Stomach (tissue), 8 donors: ENCODE measurements at regions not wholly inside any gene's neighbourhood (a gene's known extent, or its start where the extent isn't known, plus 50 kb on each side); places are given as distances from the start of the nearest gene placed in this dataset.

Source experiments
- DNase-seq, 2 donors: peaks; one replicate each; pipeline versions ENCODE4 v3.0.0 to v3.0.0-alpha.2; 2013 to 2019
- H3K27ac ChIP-seq, 5 donors: fragments of 200-600 bp in 4 of 5; sonication (generic) in 4 of 5; one replicate each; pipeline ENCODE4 v1.5.1; 2013 to 2019; ENCODE audit warnings: mild to moderate bottlenecking in 1 of 5, moderate library complexity in 1 of 5
- H3K27me3 ChIP-seq, 3 donors: fragments of 200-600 bp; sonication (generic); one replicate each; pipeline ENCODE4 v1.5.1; 2017 to 2019; ENCODE audit warnings: mixed run types in 1 of 3
- H3K36me3 ChIP-seq, 4 donors: fragments of 200-600 bp; sonication (generic); 1 replicate in 3 of 4; 2 replicates in 1 of 4; pipeline ENCODE4 v1.5.1; 2016 to 2019
- H3K4me1 ChIP-seq, 4 donors: fragments of 200-600 bp; sonication (generic); one replicate each; pipeline ENCODE4 v1.5.1; 2016 to 2019
- H3K4me3 ChIP-seq, 4 donors: fragments of 200-600 bp; sonication (generic) in 3 of 4; one replicate each; pipeline ENCODE4 v1.5.1; 2016 to 2019; ENCODE audit warnings: mild to moderate bottlenecking in 1 of 4
- H3K9me3 ChIP-seq, 4 donors: fragments of 200-600 bp; sonication (generic); one replicate each; pipeline ENCODE4 v1.5.1; 2016 to 2019
- CTCF ChIP-seq, 7 experiments: fragments of 450-650 bp in 4 of 7; fragments of 200-600 bp in 3 of 7; sonication (generic) in 3 of 7; IDR thresholded peaks; one replicate each; pipeline ENCODE4 v1.5.1; 2016 to 2019; ENCODE audit warnings: antibody characterized with exemption in 7 of 7, control low read depth in 2 of 7, mild to moderate bottlenecking in 1 of 7
- EP300 ChIP-seq: sonication (generic); formaldehyde crosslinking; IDR thresholded peaks from one replicate; pipeline ENCODE4 v1.6.1; 2017; ENCODE audit warnings: antibody characterized with exemption
- POLR2A ChIP-seq, 4 donors: fragments of 450-650 bp; IDR thresholded peaks; one replicate each; pipeline ENCODE4 v1.6.1; 2016; ENCODE audit warnings: antibody characterized with exemption in 4 of 4, control low read depth in 2 of 4, mild to moderate bottlenecking in 1 of 4, moderate library complexity in 1 of 4
- POLR2AphosphoS5 ChIP-seq, 3 donors: sonication (generic); formaldehyde crosslinking; IDR thresholded peaks; one replicate each; pipeline ENCODE4 v1.6.1; 2016; ENCODE audit warnings: antibody characterized with exemption in 3 of 3
- WGBS, 5 donors: extraction: QIAGEN DNeasy Blood & Tissue Kit in 3 of 5; methylation state at CpG; one replicate each; pipeline versions ENCODE4 v1.1.5 to v1.1.7; 2013 to 2018; 5-methylcytosine and 5-hydroxymethylcytosine counted together
- intact Hi-C: fragments of 100-400 bp; cut with DNase I; formaldehyde crosslinking; loops from one replicate; pipeline ENCODE4 v1.15.1; 2023; ENCODE audit warnings: low total_unique reads
- donor health status: healthy with polysubstance abuse.
- donor health status: Bipolar disorder and iron deficiency.
- donor health status: healthy.

DNA sequence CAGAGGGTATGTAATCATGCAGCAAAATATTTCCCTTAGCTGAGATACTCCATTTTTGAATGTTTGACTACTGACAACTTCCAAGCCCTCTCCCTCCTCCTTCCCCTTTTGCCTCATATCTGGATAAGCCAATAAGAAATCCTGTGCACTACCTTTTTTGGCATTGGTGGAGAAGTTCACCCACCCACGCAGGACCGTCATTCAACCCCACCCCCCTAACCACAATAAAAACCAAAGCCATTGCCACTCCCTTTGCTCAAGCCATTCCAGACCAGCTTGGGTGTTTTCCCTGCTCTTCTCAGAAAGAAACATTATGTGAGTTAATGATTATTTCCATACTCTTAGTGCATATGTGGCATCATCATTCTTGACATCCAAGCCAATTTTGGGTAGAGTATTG is 176.7 kb downstream of the PTPN11 start:
- no peak for DNase-seq
- H3K36me3 ChIP-seq: no peaks in the 10 kb centered on the region
- WGBS, 5 donors: 37 to 68% (median 48%) methylated on average over 2 of the region's 2 CpGs
- H3K27ac ChIP-seq: no peak overlapping the region
- no peak for TF ChIP-seq POLR2A (IDR thresholded peaks at IDR 0.05)
- no peak for TF ChIP-seq POLR2AphosphoS5 (IDR thresholded peaks at IDR 0.05)
- no peak for TF ChIP-seq CTCF (IDR thresholded peaks at IDR 0.05)
- no peak overlapping the region for H3K4me3 ChIP-seq
- peaks cover 0 to 20% (median 0%) of the 10 kb centered on the region in 3 donors for H3K27me3 ChIP-seq
- H3K4me1 ChIP-seq: no peaks in the 10 kb centered on the region
- intact Hi-C loops: no loop called here
- H3K9me3 ChIP-seq: peaks cover 0 to 13% (median 3%) of the 10 kb centered on the region in 4 donors

GRCh38 chr12:112597986-112598385 is 179.2 kb downstream of the PTPN11 start:
- H3K4me3 ChIP-seq: no peak overlapping the region
- H3K27ac ChIP-seq: no peak overlapping the region
- no peaks in the 10 kb centered on the region for H3K36me3 ChIP-seq
- H3K27me3 ChIP-seq: peaks cover 0 to 35% (median 0%) of the 10 kb centered on the region in 3 donors
- TF ChIP-seq EP300 (no peak), CTCF (IDR thresholded peaks at IDR 0.05) (no peak), POLR2AphosphoS5 (IDR thresholded peaks at IDR 0.05) (no peak), POLR2A (IDR thresholded peaks at IDR 0.05) (no peak)
- 69 to 81% (median 73%) methylated on average over 4 of the region's 4 CpGs for WGBS, 5 donors
- no peaks in the 10 kb centered on the region for H3K4me1 ChIP-seq
- peaks cover 0 to 8% (median 2%) of the 10 kb centered on the region in 4 donors for H3K9me3 ChIP-seq
- intact Hi-C loops: no loop called here
- no peak for DNase-seq

- WGBS, 5 donors: 66 to 92% (median 80%) methylated on average over 1 of the region's 1 CpG
- no peak for DNase-seq
- no peak for TF ChIP-seq POLR2A (IDR thresholded peaks at IDR 0.05)
- no peak for TF ChIP-seq CTCF (IDR thresholded peaks at IDR 0.05)
- TF ChIP-seq POLR2AphosphoS5 (IDR thresholded peaks at IDR 0.05): no peak
- no peak for TF ChIP-seq EP300
- no peak overlapping the region for H3K27ac ChIP-seq
- H3K4me3 ChIP-seq: no peak overlapping the region
- peaks cover 0 to 35% (median 0%) of the 10 kb centered on the region in 3 donors for H3K27me3 ChIP-seq
- intact Hi-C loops: no loop called here
- H3K36me3 ChIP-seq: no peaks in the 10 kb centered on the region
- H3K4me1 ChIP-seq: no peaks in the 10 kb centered on the region
- peaks cover 0 to 1% (median 0%) of the 10 kb centered on the region in 4 donors for H3K9me3 ChIP-seq
Measured at GRCh38 chr12:112598626-112599025, 179.9 kb downstream of the PTPN11 start.

DNA sequence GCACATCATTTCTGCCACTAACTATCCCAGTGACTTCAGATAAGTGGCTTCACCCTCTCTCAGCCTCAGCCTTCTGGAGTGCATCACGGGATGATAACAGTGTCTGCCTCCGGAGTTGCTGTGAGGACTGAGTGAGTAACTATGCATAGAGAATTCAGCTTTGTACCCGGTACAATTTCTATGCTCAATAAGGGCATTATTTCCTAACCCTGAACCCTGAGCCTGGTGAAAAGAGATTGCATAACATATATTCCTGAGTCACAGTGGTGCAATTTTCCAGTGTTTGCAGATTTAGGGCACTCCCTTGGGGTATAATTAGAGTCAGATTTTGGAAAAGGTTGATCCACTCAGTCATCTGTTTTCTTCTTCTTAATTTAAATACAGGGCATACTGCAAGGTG is 181.1 kb downstream of the PTPN11 start:
- no peaks in the 10 kb centered on the region for H3K9me3 ChIP-seq
- no peaks in the 10 kb centered on the region for H3K36me3 ChIP-seq
- no peak overlapping the region for H3K27ac ChIP-seq
- no peak for TF ChIP-seq CTCF (IDR thresholded peaks at IDR 0.05)
- no peak for TF ChIP-seq EP300
- TF ChIP-seq POLR2AphosphoS5 (IDR thresholded peaks at IDR 0.05): no peak
- no peak for TF ChIP-seq POLR2A (IDR thresholded peaks at IDR 0.05)
- intact Hi-C loops: no loop called here
- no peak overlapping the region for H3K4me3 ChIP-seq
- DNase-seq: no peak
- peaks cover 0 to 40% (median 0%) of the 10 kb centered on the region in 3 donors for H3K27me3 ChIP-seq
- WGBS, 5 donors: 51 to 75% (median 66%) methylated on average over 3 of the region's 3 CpGs
- no peaks in the 10 kb centered on the region for H3K4me1 ChIP-seq
